Stomach (tissue), 4 donors: ENCODE measurements at regions not wholly inside any gene's neighbourhood (a gene's known extent, or its start where the extent isn't known, plus 50 kb on each side); places are given as distances from the start of the nearest gene placed in this dataset.

ENCODE experiments used
- CTCF ChIP-seq, 7 experiments: fragments of 450-650 bp in 4 of 7; fragments of 200-600 bp in 3 of 7; sonication (generic) in 3 of 7; IDR thresholded peaks; one replicate each; pipeline ENCODE4 v1.5.1; 2016 to 2019; ENCODE audit warnings: antibody characterized with exemption in 7 of 7, control low read depth in 2 of 7, mild to moderate bottlenecking in 1 of 7
- POLR2A ChIP-seq, 4 donors: fragments of 450-650 bp; IDR thresholded peaks; one replicate each; pipeline ENCODE4 v1.6.1; 2016; ENCODE audit warnings: antibody characterized with exemption in 4 of 4, control low read depth in 2 of 4, mild to moderate bottlenecking in 1 of 4, moderate library complexity in 1 of 4

- TF ChIP-seq POLR2A (IDR thresholded peaks at IDR 0.05), result no peak
- TF ChIP-seq CTCF (IDR thresholded peaks at IDR 0.05), result no peak
Measured at GRCh38 chr18:22271030-22271429, 101.6 kb downstream of the GATA6 start.
